GM21529 (cell line): ENCODE measurements at regions not wholly inside any gene's neighbourhood (a gene's known extent, or its start where the extent isn't known, plus 50 kb on each side); places are given as distances from the start of the nearest gene placed in this dataset.

ENCODE experiments used
- ATAC-seq: cut with Tn5 transposase; IDR thresholded peaks from one replicate; pipeline ENCODE4 v1.9.1; 2021; ENCODE audit not compliant: unreplicated experiment

GRCh38 chr12:124241776-124242528 is 52.9 kb upstream of the RFLNA start:
- ATAC-seq = no peak

- no peak for ATAC-seq
Measured at GRCh38 chr12:124242529-124243065, 52.3 kb upstream of the RFLNA start.

GRCh38 chr12:124243936-124244335 is 51.0 kb upstream of the RFLNA start:
- no peak for ATAC-seq
